ENCODE measurements at regions not wholly inside any gene's neighbourhood (a gene's known extent, or its start where the extent isn't known, plus 50 kb on each side); places are given as distances from the start of the nearest gene placed in this dataset.

DNA sequence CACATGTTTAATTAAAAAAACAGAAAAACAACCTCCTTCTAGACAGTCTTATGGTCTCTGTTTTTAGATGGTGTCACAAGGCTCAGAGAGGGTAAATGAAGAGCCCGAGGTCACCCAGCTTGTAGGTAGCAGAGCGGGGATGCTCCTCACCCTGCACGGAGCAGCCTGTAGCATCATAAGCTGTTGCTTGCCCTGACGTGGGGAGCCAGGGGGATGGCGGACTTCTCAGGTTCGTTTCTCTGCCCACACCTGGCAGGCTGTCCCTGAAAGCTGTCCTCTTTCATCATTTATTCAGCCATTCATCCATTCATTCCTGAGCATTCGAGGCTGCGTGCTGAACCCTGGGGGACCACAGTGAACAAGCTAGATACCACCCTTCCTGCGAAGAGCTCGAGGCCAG is 75.7 kb upstream of the KSR1 start:
- DNase-seq (no peak), ATAC-seq (no peak)
- no peaks in the 10 kb centered on the region for H3K9me3 ChIP-seq
- WGBS, 2 donors = 67 to 71% methylated on average over 9 to 10 of the region's 10 CpGs
- intact Hi-C loops (cut with DNase I) = no loop called here
- H3K36me3 ChIP-seq (replicated peaks in 1 of 2; ENCODE audit: insufficient read depth in 1 of 2, low read depth in 2 of 2) = no peaks in the 10 kb centered on the region
- H3K27ac ChIP-seq = no peak overlapping the region
- no peaks in the 10 kb centered on the region for H3K27me3 ChIP-seq
- no peak overlapping the region for H3K4me3 ChIP-seq
- peaks cover 18% of the 10 kb centered on the region for H3K4me1 ChIP-seq
- TF ChIP-seq, protein P1, sequence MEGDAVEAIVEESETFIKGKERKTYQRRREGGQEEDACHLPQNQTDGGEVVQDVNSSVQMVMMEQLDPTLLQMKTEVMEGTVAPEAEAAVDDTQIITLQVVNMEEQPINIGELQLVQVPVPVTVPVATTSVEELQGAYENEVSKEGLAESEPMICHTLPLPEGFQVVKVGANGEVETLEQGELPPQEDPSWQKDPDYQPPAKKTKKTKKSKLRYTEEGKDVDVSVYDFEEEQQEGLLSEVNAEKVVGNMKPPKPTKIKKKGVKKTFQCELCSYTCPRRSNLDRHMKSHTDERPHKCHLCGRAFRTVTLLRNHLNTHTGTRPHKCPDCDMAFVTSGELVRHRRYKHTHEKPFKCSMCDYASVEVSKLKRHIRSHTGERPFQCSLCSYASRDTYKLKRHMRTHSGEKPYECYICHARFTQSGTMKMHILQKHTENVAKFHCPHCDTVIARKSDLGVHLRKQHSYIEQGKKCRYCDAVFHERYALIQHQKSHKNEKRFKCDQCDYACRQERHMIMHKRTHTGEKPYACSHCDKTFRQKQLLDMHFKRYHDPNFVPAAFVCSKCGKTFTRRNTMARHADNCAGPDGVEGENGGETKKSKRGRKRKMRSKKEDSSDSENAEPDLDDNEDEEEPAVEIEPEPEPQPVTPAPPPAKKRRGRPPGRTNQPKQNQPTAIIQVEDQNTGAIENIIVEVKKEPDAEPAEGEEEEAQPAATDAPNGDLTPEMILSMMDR (IDR thresholded peaks at IDR 0.05) = no peak
- no peak for TF ChIP-seq POLR2A (IDR thresholded peaks at IDR 0.05)

DNA sequence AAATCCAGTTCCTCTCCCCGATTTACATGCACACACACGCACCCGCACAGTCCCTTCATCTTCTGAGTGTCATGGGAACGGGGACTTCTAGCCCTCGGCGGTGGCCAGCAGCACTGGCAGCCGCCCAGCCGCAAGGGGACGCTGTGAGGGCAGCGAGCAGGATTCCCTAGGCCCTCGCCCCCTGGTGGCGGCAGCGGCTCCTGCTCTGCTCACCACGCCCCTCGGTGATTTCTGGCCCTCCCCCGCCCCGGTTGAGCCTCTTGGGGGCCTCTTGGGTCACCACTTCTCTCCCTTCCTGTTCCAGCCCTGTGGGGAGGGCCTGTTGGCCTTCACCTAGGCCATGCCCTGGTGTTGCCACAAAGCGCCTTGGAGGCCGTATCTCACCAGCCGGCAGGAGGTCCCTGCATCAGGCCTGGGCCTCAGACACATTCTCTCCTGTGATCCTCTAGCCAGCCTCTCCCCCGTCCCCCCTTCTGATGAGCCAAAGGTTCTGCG is 75.2 kb upstream of the KSR1 start:
- intact Hi-C loops (cut with DNase I) = no loop called here
- peak; percentile 39 to 69 (median 61) for DNase-seq
- H3K4me3 ChIP-seq = no peak overlapping the region
- ATAC-seq = peak; percentile 31
- H3K36me3 ChIP-seq (replicated peaks in 1 of 2; ENCODE audit: insufficient read depth in 1 of 2, low read depth in 2 of 2) = no peaks in the 10 kb centered on the region
- no peaks in the 10 kb centered on the region for H3K27me3 ChIP-seq
- no peak overlapping the region for H3K27ac ChIP-seq
- peaks cover 18% of the 10 kb centered on the region for H3K4me1 ChIP-seq
- TF ChIP-seq, protein P1 (IDR thresholded peaks at IDR 0.05) = peak in 6 of 7 experiments; percentile 53 to 79 (median 68)
- no peak for TF ChIP-seq POLR2A (IDR thresholded peaks at IDR 0.05)
- 44 to 84% methylated on average over 5 to 22 of the region's 22 CpGs for WGBS, 2 donors
- no peaks in the 10 kb centered on the region for H3K9me3 ChIP-seq

DNA sequence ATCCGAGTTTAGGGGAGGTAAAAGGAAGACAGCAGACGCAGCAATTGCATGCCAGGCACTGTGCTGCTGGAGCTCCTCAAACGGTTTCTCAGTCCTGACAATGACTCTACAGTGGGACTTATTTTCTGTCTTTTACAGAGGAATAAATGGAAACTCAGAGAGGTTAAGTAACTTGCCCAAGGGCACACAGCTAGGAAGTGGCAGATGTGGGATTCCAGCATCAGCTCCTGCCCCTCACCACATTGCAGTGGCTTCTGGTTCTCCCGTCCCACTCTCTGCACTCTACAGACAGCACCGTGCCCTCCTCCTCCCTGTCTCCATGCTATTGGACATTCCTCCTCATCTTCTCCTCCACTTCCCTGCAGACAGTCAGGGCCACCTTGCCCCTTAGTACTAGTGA is 74.2 kb upstream of the KSR1 start:
- TF ChIP-seq POLR2A (IDR thresholded peaks at IDR 0.05) = no peak
- TF ChIP-seq, protein P1 (IDR thresholded peaks at IDR 0.05) = no peak
- Histone ChIP-seq H3K4me1 (peaks cover 18% of the 10 kb centered on the region), H3K27ac (no peak overlapping the region), H3K27me3 (no peaks in the 10 kb centered on the region), H3K9me3 (no peaks in the 10 kb centered on the region), H3K4me3 (no peak overlapping the region), H3K36me3 (replicated peaks in 1 of 2; ENCODE audit: insufficient read depth in 1 of 2, low read depth in 2 of 2) (no peaks in the 10 kb centered on the region)
- intact Hi-C loops (cut with DNase I) = no loop called here
- ATAC-seq (no peak), DNase-seq (no peak)
- 84 to 92% methylated on average over 5 of the region's 5 CpGs for WGBS, 2 donors

DNA sequence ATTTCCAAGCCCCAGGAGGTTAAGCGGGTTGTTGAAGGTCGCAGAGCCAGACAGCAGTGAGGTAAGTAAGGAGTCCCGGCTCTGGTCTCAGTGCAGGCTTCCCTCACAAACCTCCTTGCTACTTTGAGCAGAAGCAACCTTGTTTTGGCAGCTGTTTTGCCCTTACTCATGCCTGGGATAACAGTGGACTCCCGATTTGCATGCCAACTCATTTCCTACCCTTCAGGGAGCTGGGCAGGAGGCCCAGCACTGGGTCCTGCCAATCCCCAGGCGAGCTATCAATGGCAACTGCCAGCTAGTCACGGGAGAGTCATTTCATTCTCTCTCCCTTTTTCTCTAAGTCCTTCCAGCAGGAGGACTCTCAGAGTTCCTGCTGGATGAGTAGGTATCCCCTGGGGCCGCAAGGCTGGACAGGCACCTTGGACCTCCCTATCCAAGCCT is 72.0 kb upstream of the KSR1 start:
- peaks cover 18% of the 10 kb centered on the region for H3K4me1 ChIP-seq
- no peaks in the 10 kb centered on the region for H3K27me3 ChIP-seq
- no peaks in the 10 kb centered on the region for H3K9me3 ChIP-seq
- H3K27ac ChIP-seq = peak overlapping the region in 2 of 4 donors; percentile 39 to 48
- no peaks in the 10 kb centered on the region for H3K36me3 ChIP-seq (replicated peaks in 1 of 2; ENCODE audit: insufficient read depth in 1 of 2, low read depth in 2 of 2)
- ATAC-seq = peak; percentile 84
- intact Hi-C loops (cut with DNase I) = no loop called here
- H3K4me3 ChIP-seq = no peak overlapping the region
- 20 to 24% methylated on average over 7 of the region's 7 CpGs for WGBS, 2 donors
- TF ChIP-seq, protein P1 (IDR thresholded peaks at IDR 0.05) = no peak
- TF ChIP-seq POLR2A (IDR thresholded peaks at IDR 0.05) = no peak
- DNase-seq = peak; percentile 69 to 87 (median 84)

DNA sequence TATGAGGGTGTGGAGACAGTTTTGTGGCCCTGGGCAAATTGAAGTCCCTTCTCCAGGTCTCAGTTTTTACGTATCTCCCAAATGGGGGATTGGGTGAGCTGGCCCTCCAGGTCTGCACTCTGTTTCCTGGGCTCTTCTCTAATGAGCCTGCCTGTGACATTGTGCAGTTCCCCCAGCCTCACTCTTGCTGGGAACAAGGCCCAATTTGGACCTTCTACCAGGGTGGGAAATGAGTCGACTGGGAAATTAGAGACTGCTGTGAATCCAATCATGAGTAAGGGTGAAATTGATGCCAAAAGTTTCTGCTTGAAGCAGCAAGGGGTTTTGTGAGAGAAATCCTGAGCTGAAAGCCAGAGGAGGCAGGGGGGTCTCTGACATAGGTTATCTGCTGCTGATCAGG is 71.5 kb upstream of the KSR1 start:
- TF ChIP-seq, protein P1 (IDR thresholded peaks at IDR 0.05) = no peak
- TF ChIP-seq POLR2A (IDR thresholded peaks at IDR 0.05) = no peak
- Histone ChIP-seq H3K4me1 (peaks cover 18% of the 10 kb centered on the region), H3K4me3 (no peak overlapping the region), H3K36me3 (replicated peaks in 1 of 2; ENCODE audit: insufficient read depth in 1 of 2, low read depth in 2 of 2) (no peaks in the 10 kb centered on the region), H3K27ac (peak overlapping the region in 2 of 4 donors; percentile 39 to 48), H3K27me3 (no peaks in the 10 kb centered on the region), H3K9me3 (no peaks in the 10 kb centered on the region)
- intact Hi-C loops (cut with DNase I) = no loop called here
- WGBS, 2 donors = 90 to 100% methylated on average over 2 of the region's 2 CpGs
- ATAC-seq (no peak), DNase-seq (no peak)

Measured in body of pancreas (tissue), 4 donors.